ENCODE measurements at regions not wholly inside any gene's neighbourhood (a gene's known extent, or its start where the extent isn't known, plus 50 kb on each side); places are given as distances from the start of the nearest gene placed in this dataset.

DNA sequence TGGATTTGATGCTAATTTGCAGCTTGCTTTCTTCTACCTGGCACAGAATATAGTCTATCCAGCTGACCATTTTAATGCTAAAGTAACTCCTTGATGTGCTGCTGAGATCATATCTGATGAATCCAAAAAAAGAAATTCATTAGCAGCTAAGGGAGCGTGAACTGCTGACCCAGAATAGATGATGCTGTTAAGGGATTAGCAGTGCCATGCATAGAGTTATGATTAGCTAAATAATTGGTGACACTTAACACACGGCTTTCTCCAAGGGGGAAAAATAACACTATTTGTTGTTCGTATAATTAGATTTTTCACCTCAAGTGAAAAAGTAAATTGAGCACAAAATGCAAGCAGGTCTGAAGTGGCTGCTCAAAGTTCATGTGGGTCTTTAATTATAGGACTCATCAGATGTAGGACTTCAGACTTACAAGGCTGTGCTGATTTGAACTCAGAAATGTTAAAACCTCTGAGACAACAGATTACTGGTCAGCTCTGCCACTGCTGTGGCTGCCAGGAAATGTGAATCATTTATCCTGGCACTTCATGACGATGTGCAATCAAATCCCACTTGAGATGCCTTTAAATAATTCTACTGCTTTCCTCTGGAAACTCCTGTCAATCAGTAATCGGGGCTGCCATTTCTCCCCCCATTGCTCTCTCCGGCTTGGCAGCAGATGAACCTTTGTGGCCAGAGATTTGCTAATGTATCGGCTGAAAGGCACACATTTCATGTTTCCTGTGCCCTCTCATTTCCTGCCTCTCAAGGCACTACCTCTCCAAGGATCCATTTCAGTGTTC lies 291.6 kb upstream of the C9orf72 start:
- FAIRE-seq = no peak
- no peak for DNase-seq (ENCODE audit: insufficient read length, low spot score)

DNA sequence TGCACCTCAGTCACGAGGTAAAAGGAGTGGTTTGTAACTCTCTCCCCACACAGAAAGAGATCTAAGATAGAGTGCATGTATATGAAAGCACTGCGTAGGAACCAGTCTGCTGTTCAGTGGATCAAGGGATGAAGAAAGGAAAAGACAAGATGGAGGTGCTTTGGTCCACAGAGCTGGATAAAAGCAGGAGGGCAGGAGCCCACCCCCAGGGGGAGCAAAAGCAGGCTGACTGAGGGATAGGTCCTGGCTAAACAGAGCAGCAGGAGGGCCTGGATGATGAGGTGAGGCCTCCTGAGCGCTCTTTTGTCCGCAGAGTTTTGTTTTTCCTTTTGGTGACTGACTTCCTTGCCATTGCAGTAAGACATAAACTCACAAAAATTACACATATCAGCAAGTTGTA lies 293.5 kb upstream of the C9orf72 start:
- no peak for FAIRE-seq
- no peak for DNase-seq (ENCODE audit: insufficient read length, low spot score)

- DNase-seq (ENCODE audit: insufficient read length, low spot score) (no peak), FAIRE-seq (no peak)
Observed at GRCh38 chr9:27870404-27870803, 297.1 kb upstream of the C9orf72 start.

DNA sequence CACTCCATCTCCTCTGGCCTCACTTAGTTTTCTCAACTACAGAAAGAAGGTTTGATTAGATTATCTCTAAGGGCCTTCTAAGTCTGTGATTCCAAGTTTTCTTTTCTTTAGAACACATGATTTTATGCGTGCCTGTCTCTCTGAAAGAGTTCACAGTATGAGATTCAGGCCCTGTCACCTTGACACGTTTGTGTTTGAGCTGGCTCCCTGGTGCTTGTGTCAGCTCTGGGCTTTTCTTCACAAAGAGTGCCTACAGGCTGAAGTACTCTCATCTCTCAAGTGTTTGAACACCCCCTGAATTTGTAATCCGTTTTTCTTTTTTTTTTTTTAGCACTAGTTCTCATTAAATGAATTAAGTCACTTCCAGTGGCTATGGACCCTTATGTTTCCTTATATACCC lies 306.9 kb upstream of the C9orf72 start:
- no peak for DNase-seq (ENCODE audit: insufficient read length, low spot score)
- FAIRE-seq = no peak

DNA sequence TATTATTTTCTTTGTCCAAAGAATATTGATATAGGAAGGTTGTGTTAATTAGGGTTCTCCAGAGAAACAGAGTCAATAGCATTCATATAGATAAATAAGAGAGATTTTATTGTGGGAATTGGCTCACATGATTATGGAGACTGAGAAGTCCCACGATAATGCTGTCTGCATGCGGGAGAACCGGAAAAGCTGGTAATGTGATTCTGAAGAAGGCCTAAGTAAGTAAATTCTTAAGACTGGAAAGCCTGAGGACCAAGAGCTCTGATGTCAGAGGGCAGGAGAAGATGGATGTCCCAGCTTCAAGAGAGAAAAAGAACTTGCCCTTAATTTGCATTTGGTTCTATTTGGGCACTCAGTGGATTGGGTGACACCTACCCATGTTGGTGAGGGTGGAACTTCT lies 307.4 kb upstream of the C9orf72 start:
- no peak for DNase-seq (ENCODE audit: insufficient read length, low spot score)
- FAIRE-seq = no peak

- FAIRE-seq (peak; percentile 33), DNase-seq (ENCODE audit: insufficient read length, low spot score) (peak; percentile 19)
Observed at GRCh38 chr9:27888661-27889295, 315.5 kb upstream of the C9orf72 start.

DNA sequence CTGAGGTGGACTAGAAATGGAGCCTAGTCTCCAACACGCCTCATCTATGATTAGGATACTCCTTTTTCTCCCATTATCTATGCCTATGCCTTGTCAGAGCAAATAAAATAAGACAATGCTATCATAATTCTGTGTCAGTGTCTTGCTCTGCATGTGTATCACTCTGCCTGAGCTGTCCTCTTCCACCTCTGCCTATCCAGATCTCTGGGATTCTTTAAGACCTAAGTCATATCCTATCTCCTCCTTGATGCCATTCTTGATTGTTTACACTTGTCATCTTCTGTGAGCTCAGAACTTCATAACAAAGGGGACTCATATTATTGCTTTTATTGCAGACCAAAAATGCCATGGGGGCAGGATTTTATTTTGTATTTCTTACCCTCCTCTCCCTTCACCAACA lies 351.2 kb upstream of the C9orf72 start:
- DNase-seq (ENCODE audit: insufficient read length, low spot score) = no peak
- no peak for FAIRE-seq

- FAIRE-seq (no peak), DNase-seq (ENCODE audit: insufficient read length, low spot score) (no peak)
Observed at GRCh38 chr9:27925815-27926214, 352.5 kb upstream of the C9orf72 start.

GRCh38 chr9:27929841-27930240 lies 356.6 kb upstream of the C9orf72 start:
- DNase-seq (ENCODE audit: insufficient read length, low spot score) (no peak), FAIRE-seq (no peak)

DNA sequence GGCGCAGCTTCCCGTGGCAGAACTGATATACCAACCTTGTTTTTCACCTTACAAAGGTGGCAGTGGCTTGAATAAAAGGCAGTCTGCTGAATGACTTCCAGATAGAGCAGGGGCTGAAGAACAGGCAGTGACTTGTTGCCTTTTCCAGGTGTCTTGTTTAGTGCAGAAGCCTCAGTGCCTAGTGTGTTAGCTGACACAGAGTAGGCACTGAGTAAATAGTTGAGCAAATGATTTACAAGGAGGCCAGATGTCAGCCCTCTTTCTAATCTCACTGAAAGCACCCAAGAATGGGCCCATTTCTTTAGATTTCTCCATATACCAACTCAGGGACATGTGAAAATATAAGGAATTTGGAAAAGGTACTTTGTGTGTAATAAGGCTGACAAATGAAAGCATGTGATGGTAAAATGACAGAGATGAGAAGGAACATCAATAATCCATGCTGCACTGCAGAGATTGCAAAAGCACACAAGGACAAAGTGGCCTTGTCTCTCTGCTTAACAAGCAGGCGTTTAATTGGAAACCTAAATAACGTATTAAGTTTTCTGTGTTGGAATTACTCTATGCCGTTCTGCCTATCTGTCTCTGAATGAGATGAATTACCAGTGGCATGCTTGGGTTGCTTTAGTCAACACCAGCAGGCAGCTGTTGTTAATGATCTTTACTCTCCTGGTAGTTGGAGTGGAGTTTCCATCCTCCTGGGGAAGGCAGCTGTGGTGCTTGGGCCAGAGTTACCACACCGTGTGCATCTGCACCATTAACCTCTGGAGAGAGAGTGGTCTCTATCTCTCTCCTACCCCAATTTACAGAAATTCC lies 360.1 kb upstream of the C9orf72 start:
- FAIRE-seq (no peak), DNase-seq (ENCODE audit: insufficient read length, low spot score) (no peak)

DNA sequence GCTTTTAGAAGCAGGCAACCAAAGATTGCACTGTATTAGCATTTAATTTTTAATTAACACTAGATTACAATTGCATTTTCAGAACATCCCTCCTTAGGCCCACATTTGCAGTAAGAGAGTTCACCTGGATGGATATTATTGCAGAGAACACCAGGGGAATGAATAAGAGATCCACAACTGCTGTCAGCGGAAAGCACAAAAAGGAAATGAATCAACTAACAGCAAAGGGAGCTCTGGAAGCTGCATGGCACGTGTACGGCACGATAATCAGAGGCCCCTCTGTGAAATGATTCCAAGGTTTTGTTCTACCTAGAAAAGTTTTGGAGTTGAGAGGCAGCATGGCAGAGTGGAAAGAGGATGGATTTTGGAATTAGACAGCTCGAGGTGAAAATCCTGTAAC lies 361.2 kb upstream of the C9orf72 start:
- no peak for DNase-seq (ENCODE audit: insufficient read length, low spot score)
- no peak for FAIRE-seq

DNA sequence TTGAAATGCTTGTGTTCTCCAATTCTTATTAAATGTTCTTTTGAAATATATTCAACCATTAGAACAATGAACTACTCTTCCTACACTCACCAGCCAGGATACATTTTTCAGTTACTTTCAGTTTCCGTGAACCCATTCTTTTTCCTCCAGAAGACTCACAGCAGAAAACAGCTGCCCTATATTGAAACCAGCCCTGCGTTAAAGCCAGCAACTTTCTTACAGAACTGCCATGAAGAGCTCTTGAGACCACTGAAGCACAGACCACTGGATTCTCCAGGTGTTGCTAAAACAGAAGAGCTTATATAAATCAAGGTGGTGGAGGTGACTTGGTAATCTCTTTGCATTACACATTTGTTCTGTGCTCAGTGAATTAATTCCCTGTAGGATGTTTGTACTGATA lies 365.9 kb upstream of the C9orf72 start:
- FAIRE-seq (no peak), DNase-seq (ENCODE audit: insufficient read length, low spot score) (no peak)

- FAIRE-seq = no peak
- DNase-seq (ENCODE audit: insufficient read length, low spot score) = no peak
Observed at GRCh38 chr9:27940535-27940934, 367.3 kb upstream of the C9orf72 start.

- FAIRE-seq (no peak), DNase-seq (ENCODE audit: insufficient read length, low spot score) (no peak)
Observed at GRCh38 chr9:27943501-27943900, 370.2 kb upstream of the C9orf72 start.

DNA sequence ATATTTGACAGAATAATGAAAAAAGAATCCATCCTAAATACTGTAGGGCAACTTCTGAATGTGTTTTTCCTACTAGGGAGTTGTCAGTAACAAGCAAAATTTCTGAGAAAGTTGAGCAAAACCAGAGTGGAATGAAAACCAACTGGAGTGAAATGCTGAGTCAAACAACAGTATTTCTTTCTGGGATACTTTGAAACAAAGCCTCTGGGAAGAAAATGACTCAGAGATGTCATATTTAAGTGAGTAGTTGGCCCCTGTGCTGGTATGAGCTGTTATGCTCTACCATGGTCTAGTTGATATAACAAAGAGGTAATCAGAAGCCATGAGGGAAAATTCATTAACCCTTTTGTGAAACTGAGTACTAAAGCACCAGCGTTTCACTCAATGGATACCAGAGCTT lies 372.1 kb upstream of the C9orf72 start:
- no peak for FAIRE-seq

DNA sequence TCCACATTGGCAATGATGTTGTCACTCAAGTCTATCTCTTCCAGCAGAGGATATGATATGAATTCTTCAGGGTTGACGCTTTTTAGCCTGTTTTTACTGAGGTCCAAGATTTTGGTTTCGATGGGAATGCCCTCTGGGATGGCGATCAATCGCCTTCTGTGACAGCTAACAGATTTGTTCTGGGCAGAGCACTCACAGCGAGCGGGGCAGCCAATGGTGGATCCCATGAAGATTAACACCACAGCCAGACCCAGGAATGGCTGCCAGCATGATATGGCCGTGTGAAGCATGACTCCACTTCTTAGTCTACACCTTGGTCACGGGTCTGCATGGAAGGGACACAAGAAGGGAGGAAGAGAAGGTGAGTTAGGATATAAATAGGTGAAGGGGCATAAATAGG lies 377.1 kb upstream of the C9orf72 start:
- DNase-seq (ENCODE audit: insufficient read length, low spot score) = no peak
- no peak for FAIRE-seq

More for the DNA sequence above, 372.1 kb upstream of the C9orf72 start:
- DNase-seq (ENCODE audit: insufficient read length, low spot score) = no peak

GRCh38 chr9:27954858-27955257 lies 381.6 kb upstream of the C9orf72 start:
- FAIRE-seq = no peak
- no peak for DNase-seq (ENCODE audit: insufficient read length, low spot score)

DNA sequence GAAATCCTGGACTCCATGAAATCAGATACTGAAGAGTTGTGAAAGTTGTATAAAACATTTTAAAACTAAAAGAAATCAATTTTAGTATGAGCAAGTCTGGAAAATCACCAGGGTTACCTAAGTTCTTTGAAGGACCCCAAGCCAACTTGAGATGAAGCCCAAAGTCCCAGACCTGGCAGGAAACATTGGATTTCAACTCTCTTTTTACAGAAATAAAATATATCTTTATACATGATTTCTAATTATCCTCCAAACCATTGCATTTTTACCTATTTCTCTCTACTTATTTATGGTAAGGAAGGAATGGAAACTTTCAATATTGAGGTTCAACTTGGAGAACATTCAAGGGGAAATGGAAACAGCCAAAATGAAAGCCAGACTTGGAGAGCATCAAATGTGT lies 390.6 kb upstream of the C9orf72 start:
- DNase-seq (ENCODE audit: insufficient read length, low spot score) = no peak
- FAIRE-seq = no peak

- FAIRE-seq = no peak
- DNase-seq (ENCODE audit: insufficient read length, low spot score) = no peak
Observed at GRCh38 chr9:27967210-27967609, 393.9 kb upstream of the C9orf72 start.

DNA sequence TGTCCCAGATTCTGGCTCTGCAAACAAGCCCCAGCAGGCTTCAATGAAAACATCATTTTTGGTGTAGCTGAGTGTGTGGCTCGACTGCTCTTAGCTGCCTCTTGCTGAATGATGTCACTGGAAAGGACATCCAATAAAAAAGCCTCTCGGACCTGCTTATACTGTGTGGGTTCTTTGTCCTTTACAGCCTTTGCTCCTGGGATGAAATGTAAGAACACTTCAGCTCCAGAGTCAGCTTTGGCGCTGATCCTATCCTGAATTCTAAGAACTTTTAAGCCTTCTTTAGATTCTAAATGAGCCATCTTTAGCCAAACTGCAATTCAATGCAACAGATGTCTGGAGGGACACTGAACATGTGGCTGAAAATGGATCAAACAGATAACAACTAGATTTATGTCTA lies 404.6 kb upstream of the C9orf72 start:
- no peak for FAIRE-seq

GRCh38 chr9:27985714-27986113 lies 412.4 kb upstream of the C9orf72 start:
- FAIRE-seq (no peak), DNase-seq (ENCODE audit: insufficient read length, low spot score) (no peak)

More for the DNA sequence above, 404.6 kb upstream of the C9orf72 start:
- no peak for DNase-seq (ENCODE audit: insufficient read length, low spot score)

GRCh38 chr9:27990524-27990923 lies 417.2 kb upstream of the C9orf72 start:
- no peak for DNase-seq (ENCODE audit: insufficient read length, low spot score)
- FAIRE-seq = no peak
